ENCODE measurements at regions not wholly inside any gene's neighbourhood (a gene's known extent, or its start where the extent isn't known, plus 50 kb on each side); places are given as distances from the start of the nearest gene placed in this dataset.

- DNase-seq (ENCODE audit: low read depth): no peak
Measured at GRCh38 chr15:62920682-62921502, 121.7 kb upstream of the TPM1 start.

GRCh38 chr15:62922514-62922913 is 120.0 kb upstream of the TPM1 start:
- no peak for DNase-seq (ENCODE audit: low read depth)

- DNase-seq (ENCODE audit: low read depth): no peak
Measured at GRCh38 chr15:62925875-62926274, 116.7 kb upstream of the TPM1 start.

- DNase-seq (ENCODE audit: low read depth): no peak
Measured at GRCh38 chr15:62927196-62927595, 115.4 kb upstream of the TPM1 start.

GRCh38 chr15:62927836-62928235 is 114.7 kb upstream of the TPM1 start:
- DNase-seq (ENCODE audit: low read depth): no peak

- no peak for DNase-seq (ENCODE audit: low read depth)
Measured at GRCh38 chr15:62928242-62928999, 114.1 kb upstream of the TPM1 start.

GRCh38 chr15:62929000-62929357 is 113.6 kb upstream of the TPM1 start:
- DNase-seq (ENCODE audit: low read depth): no peak

- DNase-seq (ENCODE audit: low read depth): no peak
Measured at GRCh38 chr15:62931650-62932049, 110.9 kb upstream of the TPM1 start.

- no peak for DNase-seq (ENCODE audit: low read depth)
Measured at GRCh38 chr15:62932436-62932835, 110.1 kb upstream of the TPM1 start.

- DNase-seq (ENCODE audit: low read depth): no peak
Measured at GRCh38 chr15:62933386-62933785, 109.2 kb upstream of the TPM1 start.

GRCh38 chr15:62934236-62934971 is 108.1 kb upstream of the TPM1 start:
- no peak for DNase-seq (ENCODE audit: low read depth)

- DNase-seq (ENCODE audit: low read depth): no peak
Measured at GRCh38 chr15:62935300-62936081, 107.1 kb upstream of the TPM1 start.

GRCh38 chr15:62938825-62939224 is 103.7 kb upstream of the TPM1 start:
- DNase-seq (ENCODE audit: low read depth): no peak

- no peak for DNase-seq (ENCODE audit: low read depth)
Measured at GRCh38 chr15:62940093-62940754, 102.3 kb upstream of the TPM1 start.

GRCh38 chr15:62940755-62941361 is 101.7 kb upstream of the TPM1 start:
- no peak for DNase-seq (ENCODE audit: low read depth)

GRCh38 chr15:62941699-62942098 is 100.8 kb upstream of the TPM1 start:
- no peak for DNase-seq (ENCODE audit: low read depth)

GRCh38 chr15:62942428-62942827 is 100.1 kb upstream of the TPM1 start:
- DNase-seq (ENCODE audit: low read depth): no peak

- DNase-seq (ENCODE audit: low read depth): no peak
Measured at GRCh38 chr15:62945063-62945462, 97.5 kb upstream of the TPM1 start.

GRCh38 chr15:62945760-62946159 is 96.8 kb upstream of the TPM1 start:
- DNase-seq (ENCODE audit: low read depth): no peak

GRCh38 chr15:62946940-62947339 is 95.6 kb upstream of the TPM1 start:
- no peak for DNase-seq (ENCODE audit: low read depth)

- no peak for DNase-seq (ENCODE audit: low read depth)
Measured at GRCh38 chr15:62950462-62950931, 92.0 kb upstream of the TPM1 start.

Measured in activated gamma-delta T cell treated with anti-CD3 and anti-CD28 coated beads, Interleukin-2, amount 50 U/mL, for 16 hours (primary cell).